ENCODE measurements at regions not wholly inside any gene's neighbourhood (a gene's known extent, or its start where the extent isn't known, plus 50 kb on each side); places are given as distances from the start of the nearest gene placed in this dataset.
"Not testable (repeated sequence)": the region's sequence is repeated elsewhere in the genome, so short reads cannot be mapped to it uniquely, and the experiment has no call there.

- peaks cover 5 to 8% of the 10 kb centered on the region in 2 donors for H3K9me3 Mint-ChIP-seq
- DNase-seq (ENCODE audit: low spot score in 2 of 2): no peak
- no peak overlapping the region for H3K27ac Mint-ChIP-seq
- H3K36me3 Mint-ChIP-seq: no peaks in the 10 kb centered on the region
- ATAC-seq: no peak
These were observed 676.1 kb upstream of the KLHL1 start for GRCh38 chr13:70784207-70784989.

DNA sequence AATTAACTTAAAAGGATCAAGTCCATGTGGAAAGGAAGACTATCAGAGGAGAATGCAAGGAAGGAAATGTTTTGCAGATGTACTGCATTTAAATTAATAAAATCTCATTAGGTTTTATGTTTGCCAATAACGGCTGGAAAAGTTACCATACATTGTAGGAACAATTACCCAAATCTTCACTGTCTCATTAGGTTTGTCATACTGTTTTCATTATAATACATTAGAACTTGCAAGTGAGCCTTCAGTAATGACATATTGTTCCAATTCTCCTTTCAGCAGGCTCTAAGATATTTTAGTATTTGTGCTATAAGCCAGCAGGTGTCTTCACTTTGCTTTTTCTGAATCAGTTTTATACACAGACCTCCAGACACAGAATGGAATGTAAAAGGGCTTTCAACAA lies 661.6 kb upstream of the KLHL1 start:
- no peaks in the 10 kb centered on the region for H3K36me3 Mint-ChIP-seq
- no peak for DNase-seq (ENCODE audit: low spot score in 2 of 2)
- no peak overlapping the region for H3K27ac Mint-ChIP-seq
- ATAC-seq: no peak
- peaks cover 0 to 5% of the 10 kb centered on the region in 2 donors for H3K9me3 Mint-ChIP-seq

DNA sequence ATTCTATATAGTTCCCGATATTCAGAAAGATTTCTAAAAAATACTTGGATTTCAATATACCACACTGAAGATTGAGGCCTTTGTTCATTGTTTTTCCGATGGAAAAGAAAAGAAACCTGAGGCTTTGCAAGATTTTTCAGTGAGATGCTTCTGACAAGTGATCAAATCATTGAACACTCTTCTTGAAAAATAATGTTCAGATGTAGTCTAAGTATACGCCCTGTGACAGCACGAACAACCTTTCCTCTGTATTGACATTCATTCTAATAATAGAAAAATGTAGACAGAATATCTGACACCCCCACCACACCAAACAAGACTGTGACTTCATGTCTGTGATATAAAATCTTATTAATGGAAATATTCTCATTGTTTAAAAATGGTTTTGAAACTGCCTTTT lies 650.7 kb upstream of the KLHL1 start:
- Mint-ChIP-seq H3K27ac (no peak overlapping the region), H3K36me3 (no peaks in the 10 kb centered on the region), H3K9me3 (peaks cover 0 to 4% of the 10 kb centered on the region in 2 donors)
- no peak for DNase-seq (ENCODE audit: low spot score in 2 of 2)
- no peak for ATAC-seq

DNA sequence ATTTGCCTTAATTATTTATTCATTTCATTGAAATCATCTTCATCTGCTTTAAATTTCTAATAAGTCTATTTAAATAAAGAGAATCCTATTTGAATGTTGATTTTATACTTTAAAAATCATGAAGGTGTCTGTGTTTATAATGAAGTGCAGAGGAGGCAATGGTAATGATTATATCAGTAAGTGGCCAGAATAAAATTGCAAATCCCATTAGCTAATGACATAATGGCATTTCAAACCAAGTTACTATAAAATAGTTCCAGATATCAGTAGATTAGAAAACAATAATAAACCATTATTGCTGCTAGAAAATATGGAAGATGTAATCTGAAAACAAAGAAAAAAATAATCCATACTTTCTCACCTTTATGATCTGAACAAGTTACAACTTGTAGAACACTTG lies 647.8 kb upstream of the KLHL1 start:
- ATAC-seq (no peak), DNase-seq (ENCODE audit: low spot score in 2 of 2) (no peak)
- H3K27ac Mint-ChIP-seq: no peak overlapping the region
- H3K36me3 Mint-ChIP-seq: no peaks in the 10 kb centered on the region
- H3K9me3 Mint-ChIP-seq: peaks cover 0 to 4% of the 10 kb centered on the region in 2 donors

DNA sequence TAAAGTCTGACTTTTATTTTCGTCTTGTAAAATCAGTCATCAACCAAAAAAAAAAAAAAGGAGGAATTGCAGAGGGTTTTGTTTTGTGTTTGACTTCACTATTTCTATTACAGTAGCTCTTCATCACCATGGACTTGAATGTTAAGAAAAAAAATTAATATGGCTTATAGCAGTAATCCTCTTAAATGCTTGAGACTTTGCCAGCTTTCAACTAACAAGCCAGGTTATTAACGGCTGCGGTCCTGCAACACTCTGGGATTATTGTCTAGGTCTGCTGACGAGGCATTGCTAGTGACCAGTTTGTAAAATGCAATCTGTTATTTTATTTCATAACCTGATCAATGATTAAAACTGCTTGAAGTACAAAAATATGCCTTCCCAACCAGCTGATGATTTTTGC lies 647.2 kb upstream of the KLHL1 start:
- no peak for ATAC-seq
- Mint-ChIP-seq H3K27ac (no peak overlapping the region), H3K9me3 (peaks cover 0 to 4% of the 10 kb centered on the region in 2 donors), H3K36me3 (no peaks in the 10 kb centered on the region)
- DNase-seq (ENCODE audit: low spot score in 2 of 2): no peak

GRCh38 chr13:70747262-70747661 lies 639.0 kb upstream of the KLHL1 start:
- DNase-seq (ENCODE audit: low spot score in 2 of 2): no peak
- H3K9me3 Mint-ChIP-seq: peaks cover 4% of the 10 kb centered on the region in 2 donors
- ATAC-seq: no peak
- no peaks in the 10 kb centered on the region for H3K36me3 Mint-ChIP-seq
- no peak overlapping the region for H3K27ac Mint-ChIP-seq

DNA sequence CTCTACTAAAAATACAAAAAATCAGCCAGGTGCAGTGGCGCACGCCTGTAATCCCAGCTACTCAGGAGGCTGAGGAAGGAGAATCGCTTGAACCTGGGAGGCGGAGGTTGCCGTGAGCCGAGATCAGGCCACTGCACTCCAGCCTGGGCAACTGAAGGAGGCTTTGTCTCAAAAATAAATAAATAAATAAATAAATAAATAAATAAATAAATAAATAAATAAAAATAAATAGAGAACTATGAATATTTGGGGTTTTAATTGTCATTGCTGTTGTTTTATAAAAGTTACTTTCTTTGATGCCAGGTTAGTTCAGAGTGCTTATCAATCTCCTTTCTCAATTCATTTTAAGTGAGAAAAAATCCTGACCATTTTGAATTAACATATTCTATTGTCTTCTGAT lies 638.2 kb upstream of the KLHL1 start:
- not testable (repeated sequence) for H3K36me3 Mint-ChIP-seq; H3K27ac Mint-ChIP-seq; ATAC-seq; DNase-seq (ENCODE audit: low spot score in 2 of 2); H3K9me3 Mint-ChIP-seq

GRCh38 chr13:70736622-70737317 lies 628.5 kb upstream of the KLHL1 start:
- peaks cover 3 to 4% of the 10 kb centered on the region in 2 donors for H3K9me3 Mint-ChIP-seq

DNA sequence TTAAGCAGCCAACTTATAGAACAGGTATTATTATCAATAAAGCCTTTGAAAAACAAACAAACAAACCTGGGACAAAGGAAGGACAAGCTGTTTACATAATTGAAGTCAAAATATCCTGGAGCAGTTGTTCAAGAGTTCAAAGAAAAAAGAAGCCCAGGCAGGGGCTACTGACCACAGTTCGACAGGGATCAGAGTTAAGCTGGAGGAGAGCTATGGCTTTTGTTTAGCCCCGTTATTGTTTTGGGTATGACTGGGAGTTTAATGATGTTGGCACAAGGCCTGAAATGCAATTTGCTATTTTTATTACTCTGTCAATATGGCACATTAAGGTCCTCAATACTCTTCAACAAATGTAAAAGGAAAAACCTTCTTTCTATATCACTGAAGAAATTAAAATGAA lies 624.4 kb upstream of the KLHL1 start:
- Mint-ChIP-seq H3K9me3 (peaks cover 0 to 4% of the 10 kb centered on the region in 2 donors), H3K27ac (no peak overlapping the region), H3K36me3 (no peaks in the 10 kb centered on the region)
- DNase-seq (ENCODE audit: low spot score in 2 of 2): no peak
- ATAC-seq: no peak

More at GRCh38 chr13:70736622-70737317, 628.5 kb upstream of the KLHL1 start:
- no peak for DNase-seq (ENCODE audit: low spot score in 2 of 2)
- Mint-ChIP-seq H3K36me3 (no peaks in the 10 kb centered on the region), H3K27ac (no peak overlapping the region)
- ATAC-seq: no peak

DNA sequence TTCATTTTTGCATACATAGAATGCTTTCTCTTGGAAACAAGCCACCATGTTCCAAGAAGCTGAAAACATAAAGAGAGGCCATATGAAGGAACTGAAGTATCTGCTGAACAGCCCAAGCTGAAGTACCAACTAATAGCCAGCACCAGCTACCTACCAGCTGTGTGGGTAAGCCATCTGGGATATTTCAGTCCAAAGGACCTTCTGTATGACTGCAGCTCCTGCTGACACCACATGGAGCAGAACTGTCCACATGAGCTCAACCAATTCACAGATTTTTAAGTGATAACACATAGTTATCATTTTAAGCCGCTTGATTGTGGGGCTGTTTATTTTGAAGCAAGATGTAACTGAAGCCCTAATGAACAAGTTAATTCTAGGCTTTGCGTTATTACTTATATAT lies 621.1 kb upstream of the KLHL1 start:
- H3K9me3 Mint-ChIP-seq: no peaks in the 10 kb centered on the region
- DNase-seq (ENCODE audit: low spot score in 2 of 2) (no peak), ATAC-seq (no peak)
- no peaks in the 10 kb centered on the region for H3K36me3 Mint-ChIP-seq
- H3K27ac Mint-ChIP-seq: no peak overlapping the region

DNA sequence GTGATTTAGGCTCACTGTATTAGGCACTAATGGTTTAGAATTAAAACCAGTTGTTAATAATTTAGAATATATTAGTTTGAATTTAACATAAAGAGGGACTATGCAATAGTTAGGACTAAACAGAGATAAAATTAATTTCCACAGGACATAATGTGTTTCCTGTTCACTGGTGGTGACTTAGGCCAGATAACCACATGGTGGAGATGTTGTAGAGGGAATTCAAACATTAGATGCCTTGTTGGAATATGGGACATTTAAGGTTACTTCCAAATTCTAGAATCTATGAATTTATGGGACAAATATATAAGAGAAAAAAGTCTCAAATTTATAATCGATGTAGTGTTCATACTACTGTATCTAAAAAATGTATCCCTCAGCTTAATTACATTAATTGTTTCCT lies 615.5 kb upstream of the KLHL1 start:
- no peaks in the 10 kb centered on the region for H3K9me3 Mint-ChIP-seq
- H3K36me3 Mint-ChIP-seq: no peaks in the 10 kb centered on the region
- H3K27ac Mint-ChIP-seq: no peak overlapping the region
- DNase-seq (ENCODE audit: low spot score in 2 of 2) (no peak), ATAC-seq (no peak)

DNA sequence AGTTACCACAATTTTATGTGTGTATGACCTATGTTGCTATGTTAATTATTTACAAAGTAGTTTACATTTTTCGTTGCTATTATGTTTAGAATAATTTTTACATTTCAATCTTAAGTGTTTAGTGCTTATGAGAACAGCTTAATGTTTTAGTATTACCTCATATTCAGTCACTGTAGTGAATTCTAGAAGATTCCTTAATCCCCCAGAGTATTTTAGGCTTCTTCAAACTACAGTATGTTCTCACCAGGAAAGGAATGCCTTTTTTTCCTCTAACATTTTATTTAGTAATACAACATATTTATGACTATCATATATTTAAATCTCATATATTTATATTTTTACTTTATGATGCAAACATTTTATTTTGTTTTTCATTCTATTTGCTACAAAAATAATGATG lies 612.1 kb upstream of the KLHL1 start:
- no peak overlapping the region for H3K27ac Mint-ChIP-seq
- no peak for ATAC-seq
- H3K9me3 Mint-ChIP-seq: peaks cover 5 to 7% of the 10 kb centered on the region in 2 donors
- H3K36me3 Mint-ChIP-seq: no peaks in the 10 kb centered on the region
- no peak for DNase-seq (ENCODE audit: low spot score in 2 of 2)

DNA sequence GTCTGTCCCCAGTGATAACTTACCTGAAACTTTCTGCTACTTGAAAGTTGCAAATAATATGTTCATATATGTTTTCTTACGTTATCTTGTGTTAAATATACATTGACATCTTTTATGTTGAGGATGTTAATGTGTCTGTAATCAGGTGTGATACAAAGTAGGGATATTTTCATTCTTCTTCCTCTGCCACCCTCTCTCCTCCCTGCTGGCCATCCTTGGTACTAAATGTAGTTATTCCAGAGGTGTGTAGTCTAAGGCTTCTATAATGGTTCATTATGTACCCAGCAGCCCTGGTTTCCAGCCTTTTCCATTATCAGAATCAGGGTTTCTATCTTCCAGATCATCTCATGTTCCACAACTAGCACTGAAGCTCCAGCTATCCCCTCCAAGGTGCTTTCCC lies 606.7 kb upstream of the KLHL1 start:
- peaks cover 18 to 25% of the 10 kb centered on the region in 2 donors for H3K9me3 Mint-ChIP-seq
- no peak for DNase-seq (ENCODE audit: low spot score in 2 of 2)

DNA sequence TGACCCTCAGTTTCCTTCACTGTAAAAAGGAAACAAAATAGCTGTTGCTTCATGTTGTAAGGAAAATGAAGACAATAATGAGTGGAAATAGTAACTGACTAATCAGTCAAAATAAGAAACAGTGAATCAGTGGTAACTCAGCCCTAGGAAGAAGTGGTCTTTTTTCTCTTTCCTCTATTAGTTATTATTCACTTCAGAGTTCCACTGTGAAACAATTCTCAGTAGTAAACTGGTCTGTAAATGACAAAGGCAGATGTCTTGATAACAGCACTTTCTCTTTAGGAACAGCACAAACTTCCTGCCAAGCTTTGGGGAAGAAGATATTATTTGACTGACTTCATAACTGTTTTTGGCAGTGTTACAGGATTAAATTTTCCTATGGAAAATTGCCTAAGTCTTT lies 600.5 kb upstream of the KLHL1 start:
- peaks cover 13 to 17% of the 10 kb centered on the region in 2 donors for H3K9me3 Mint-ChIP-seq
- no peak for ATAC-seq
- H3K27ac Mint-ChIP-seq: no peak overlapping the region
- no peaks in the 10 kb centered on the region for H3K36me3 Mint-ChIP-seq
- no peak for DNase-seq (ENCODE audit: low spot score in 2 of 2)

More for the DNA sequence above, 606.7 kb upstream of the KLHL1 start:
- ATAC-seq: no peak
- Mint-ChIP-seq H3K27ac (no peak overlapping the region), H3K36me3 (no peaks in the 10 kb centered on the region)

DNA sequence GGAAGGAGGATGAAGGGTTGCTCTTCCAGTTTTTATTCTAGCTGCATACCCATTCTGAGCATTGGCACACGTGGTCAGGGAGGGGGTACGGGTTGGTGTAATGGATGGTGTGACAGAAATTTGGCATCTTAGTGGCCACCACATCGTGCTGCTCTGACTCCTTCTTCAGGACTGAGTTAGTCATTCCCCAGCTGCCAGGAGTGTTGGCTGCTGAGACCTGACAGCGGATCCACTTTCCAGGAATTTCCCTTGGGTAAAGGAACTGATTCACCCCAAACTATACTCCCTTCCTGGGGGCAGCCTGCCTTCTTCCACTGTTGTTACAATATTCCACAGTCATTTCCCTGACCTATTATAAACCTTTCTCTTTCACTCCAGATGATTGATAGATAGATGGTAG lies 595.5 kb upstream of the KLHL1 start:
- DNase-seq (ENCODE audit: low spot score in 2 of 2) (no peak), ATAC-seq (no peak)
- no peak overlapping the region for H3K27ac Mint-ChIP-seq
- no peaks in the 10 kb centered on the region for H3K36me3 Mint-ChIP-seq
- peaks cover 14 to 16% of the 10 kb centered on the region in 2 donors for H3K9me3 Mint-ChIP-seq

GRCh38 chr13:70694996-70695715 lies 586.9 kb upstream of the KLHL1 start:
- no peak for DNase-seq (ENCODE audit: low spot score in 2 of 2)
- Mint-ChIP-seq H3K27ac (no peak overlapping the region), H3K9me3 (peaks cover 14 to 25% of the 10 kb centered on the region in 2 donors), H3K36me3 (peaks cover 0 to 5% of the 10 kb centered on the region in 2 donors)
- no peak for ATAC-seq

DNA sequence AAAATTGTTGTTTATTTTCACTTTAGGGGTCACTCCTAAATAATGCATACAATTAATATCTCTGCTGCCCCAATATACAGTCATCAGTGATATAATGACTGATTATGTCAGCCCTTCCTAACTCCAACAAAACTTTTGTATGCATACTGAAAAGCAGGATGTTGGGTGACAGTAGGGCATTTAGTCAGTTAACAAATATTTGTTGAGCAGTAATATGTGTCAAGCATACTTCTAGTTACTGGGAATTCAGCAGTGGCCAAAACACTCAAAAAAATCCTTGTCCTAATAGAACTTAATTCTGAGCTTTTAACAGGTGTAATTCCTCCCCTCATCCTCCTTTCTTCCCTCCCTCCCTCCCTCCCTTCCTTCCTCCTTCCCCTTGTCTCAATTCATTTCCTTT lies 560.7 kb upstream of the KLHL1 start:
- Mint-ChIP-seq H3K36me3 (no peaks in the 10 kb centered on the region), H3K27ac (no peak overlapping the region), H3K9me3 (peaks cover 0 to 7% of the 10 kb centered on the region in 2 donors)
- DNase-seq (ENCODE audit: low spot score in 2 of 2): no peak
- ATAC-seq: no peak
